Spleen (tissue), 7 donors: ENCODE measurements at regions not wholly inside any gene's neighbourhood (a gene's known extent, or its start where the extent isn't known, plus 50 kb on each side); places are given as distances from the start of the nearest gene placed in this dataset.

Source experiments
- CTCF ChIP-seq, 11 experiments: fragments of 200-600 bp in 7 of 11; fragments of 450-650 bp in 4 of 11; sonication (generic) in 4 of 11; IDR thresholded peaks in 8 of 11; conservative IDR thresholded peaks in 3 of 11; 1 replicate in 7 of 11; 2 replicates in 4 of 11; pipeline versions ENCODE4 v1.4.0 to v1.8.0; 2016 to 2021; ENCODE audit warnings: antibody characterized with exemption in 11 of 11, inconsistent platforms in 4 of 11, mild to moderate bottlenecking in 1 of 11
- POLR2A ChIP-seq, 3 donors: fragments of 450-650 bp; IDR thresholded peaks; one replicate each; pipeline ENCODE4 v1.5.1; 2017; ENCODE audit warnings: antibody characterized with exemption in 3 of 3, mild to moderate bottlenecking in 1 of 3
- donor health status: DM: no; HTN: no; CAD: no; lungs with moderate emphysema.
- donor health status: DM: no; HTN: no; CAD: no.
- donor health status: DM: no; HTN: no; CAD: no.

- TF ChIP-seq POLR2A (IDR thresholded peaks at IDR 0.05) (no peak), CTCF (IDR thresholded peaks at IDR 0.05 in 8 of 11, conservative IDR thresholded peaks at IDR 0.05 in 3 of 11) (no peak)
Observed at GRCh38 chr6:14831070-14831469, 414.8 kb upstream of the JARID2 start.
